SU-DHL-6 (cell line): ENCODE measurements at regions not wholly inside any gene's neighbourhood (a gene's known extent, or its start where the extent isn't known, plus 50 kb on each side); places are given as distances from the start of the nearest gene placed in this dataset.
"Not testable (repeated sequence)": the region's sequence is repeated elsewhere in the genome, so short reads cannot be mapped to it uniquely, and the experiment has no call there.

ENCODE experiments used
- H2AFZ ChIP-seq: fragments of 200-600 bp; sonication (generic); 2 replicates; pipeline ENCODE4 v1.6.1; 2014; ENCODE audit warnings: low read depth, mild to moderate bottlenecking, moderate library complexity, mixed read lengths, antibody characterized with exemption, low read length; ENCODE audit not compliant: severe bottlenecking
- H3F3A ChIP-seq: fragments of 200-600 bp; shearing (Covaris generic); 2 replicates; pipeline ENCODE4 v1.6.0; 2016; ENCODE audit warnings: antibody characterized with exemption, mild to moderate bottlenecking; ENCODE audit not compliant: insufficient read depth
- H3K27ac ChIP-seq: fragments of 200-600 bp; sonication (generic); 2 replicates; pipeline ENCODE4 v1.5.1; 2016; ENCODE audit warnings: low read depth, mild to moderate bottlenecking, low read length, moderate library complexity, mixed read lengths
- H3K27me3 ChIP-seq: fragments of 200-600 bp; sonication (generic), shearing (Covaris generic); 2 replicates; pipeline ENCODE4 v1.6.0; 2014; ENCODE audit warnings: mild to moderate bottlenecking, low read length
- H3K36me3 ChIP-seq: fragments of 200-600 bp; sonication (generic); 2 replicates; pipeline ENCODE4 v1.6.1; 2014; ENCODE audit warnings: mild to moderate bottlenecking, low read length, mixed read lengths
- H3K4me2 ChIP-seq: fragments of 300-600, 200-600 bp; shearing (Covaris generic), sonication (generic); 2 replicates; pipeline ENCODE4 v1.6.0; 2014; ENCODE audit warnings: low read length, low read depth, mild to moderate bottlenecking; ENCODE audit not compliant: poor library complexity, severe bottlenecking
- H3K4me3 ChIP-seq: fragments of 200-600 bp; sonication (generic); 2 replicates; pipeline ENCODE4 v1.5.1; 2014; ENCODE audit warnings: antibody characterized with exemption, low read length, mild to moderate bottlenecking, mixed read lengths; ENCODE audit not compliant: insufficient read depth, poor library complexity, severe bottlenecking
- H3K79me2 ChIP-seq: fragments of 200-600 bp; sonication (generic); 2 replicates; pipeline ENCODE4 v1.6.1; 2014; ENCODE audit warnings: mild to moderate bottlenecking, low read length, moderate library complexity; ENCODE audit not compliant: insufficient read depth
- H3K9ac ChIP-seq: fragments of 200-600 bp; sonication (generic); 2 replicates; pipeline ENCODE4 v1.7.0; 2014; ENCODE audit warnings: mild to moderate bottlenecking, low read length
- H3K9me2 ChIP-seq: fragments of 200-600 bp; sonication (generic); replicated peaks from 2 replicates; pipeline ENCODE4 v1.6.1; 2014; ENCODE audit warnings: low read length; ENCODE audit not compliant: insufficient read depth
- H3K9me3 ChIP-seq: fragments of 200-600 bp; sonication (generic); 2 replicates; pipeline ENCODE4 v1.6.1; 2014; ENCODE audit warnings: low read length, mixed read lengths; ENCODE audit not compliant: insufficient read depth
- H4K20me1 ChIP-seq: fragments of 200-600 bp; sonication (generic); 2 replicates; pipeline ENCODE4 v1.6.1; 2014; ENCODE audit warnings: low read depth, mild to moderate bottlenecking, antibody characterized with exemption, low read length, moderate library complexity, mixed read lengths
- EZH2phosphoT487 ChIP-seq: fragments of 200-600 bp; sonication (generic), shearing (Covaris generic); conservative IDR thresholded peaks from 2 replicates; pipeline ENCODE4 v1.6.1; 2018; ENCODE audit warnings: mild to moderate bottlenecking, antibody characterized with exemption, low read length, moderate library complexity, mixed read lengths
- TF ChIP-seq, protein P1 (sequence below): fragments of 200-600 bp; sonication (generic); IDR thresholded peaks from one replicate; pipeline ENCODE4 v1.5.1; 2017; ENCODE audit warnings: antibody characterized with exemption, mild to moderate bottlenecking, low read length, moderate library complexity; ENCODE audit not compliant: insufficient read depth, poor library complexity, severe bottlenecking

DNA sequence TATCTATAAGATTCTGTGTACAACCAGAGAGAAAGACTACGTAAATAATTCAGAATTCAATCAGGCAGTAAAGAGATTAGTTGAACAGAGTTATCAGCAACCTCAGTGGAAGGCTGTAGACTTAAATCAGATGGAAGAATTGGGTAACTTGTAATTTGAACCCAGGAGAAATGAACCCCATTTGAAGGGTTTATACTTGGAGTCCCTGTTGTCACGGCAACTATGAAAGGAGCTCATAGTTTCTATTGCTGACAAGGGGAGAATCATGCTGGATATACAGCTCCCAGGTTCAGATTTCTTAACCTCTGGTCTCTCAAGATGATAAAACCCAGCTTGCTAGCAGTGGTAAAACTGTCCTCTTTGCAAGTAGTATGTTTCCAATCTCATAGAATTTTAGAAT, 54.4 kb upstream of the BMP4 start:
- Histone ChIP-seq H3K4me2 (no peak overlapping the region), H3K9me2 (no peaks in the 10 kb centered on the region), H4K20me1 (no peaks in the 10 kb centered on the region), H3F3A (no peaks in the 10 kb centered on the region), H3K27me3 (no peaks in the 10 kb centered on the region), H3K9ac (no peak overlapping the region), H3K4me3 (no peak overlapping the region), H3K27ac (no peak overlapping the region), H3K9me3 (no peaks in the 10 kb centered on the region), H3K79me2 (no peaks in the 10 kb centered on the region), H2AFZ (no peak overlapping the region), H3K36me3 (no peaks in the 10 kb centered on the region)
- TF ChIP-seq EZH2phosphoT487, result no peak
- TF ChIP-seq, protein P1, sequence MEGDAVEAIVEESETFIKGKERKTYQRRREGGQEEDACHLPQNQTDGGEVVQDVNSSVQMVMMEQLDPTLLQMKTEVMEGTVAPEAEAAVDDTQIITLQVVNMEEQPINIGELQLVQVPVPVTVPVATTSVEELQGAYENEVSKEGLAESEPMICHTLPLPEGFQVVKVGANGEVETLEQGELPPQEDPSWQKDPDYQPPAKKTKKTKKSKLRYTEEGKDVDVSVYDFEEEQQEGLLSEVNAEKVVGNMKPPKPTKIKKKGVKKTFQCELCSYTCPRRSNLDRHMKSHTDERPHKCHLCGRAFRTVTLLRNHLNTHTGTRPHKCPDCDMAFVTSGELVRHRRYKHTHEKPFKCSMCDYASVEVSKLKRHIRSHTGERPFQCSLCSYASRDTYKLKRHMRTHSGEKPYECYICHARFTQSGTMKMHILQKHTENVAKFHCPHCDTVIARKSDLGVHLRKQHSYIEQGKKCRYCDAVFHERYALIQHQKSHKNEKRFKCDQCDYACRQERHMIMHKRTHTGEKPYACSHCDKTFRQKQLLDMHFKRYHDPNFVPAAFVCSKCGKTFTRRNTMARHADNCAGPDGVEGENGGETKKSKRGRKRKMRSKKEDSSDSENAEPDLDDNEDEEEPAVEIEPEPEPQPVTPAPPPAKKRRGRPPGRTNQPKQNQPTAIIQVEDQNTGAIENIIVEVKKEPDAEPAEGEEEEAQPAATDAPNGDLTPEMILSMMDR, result no peak

GRCh38 chr14:54023027-54023426, 66.4 kb upstream of the BMP4 start:
- Histone ChIP-seq H2AFZ (no peak overlapping the region), H3K27ac (no peak overlapping the region)
- no peak for TF ChIP-seq EZH2phosphoT487
- TF ChIP-seq, protein P1, result no peak

GRCh38 chr14:54025661-54026060, 69.0 kb upstream of the BMP4 start:
- Histone ChIP-seq H3K27me3 (no peaks in the 10 kb centered on the region), H3K27ac (no peak overlapping the region), H3K9me2 (no peaks in the 10 kb centered on the region), H3K36me3 (no peaks in the 10 kb centered on the region), H3F3A (no peaks in the 10 kb centered on the region), H4K20me1 (no peaks in the 10 kb centered on the region), H2AFZ (no peak overlapping the region), H3K9me3 (no peaks in the 10 kb centered on the region), H3K9ac (no peak overlapping the region), H3K4me3 (no peak overlapping the region), H3K4me2 (no peak overlapping the region), H3K79me2 (no peaks in the 10 kb centered on the region)
- TF ChIP-seq EZH2phosphoT487, result no peak
- TF ChIP-seq, protein P1, result peak; percentile 22

More at GRCh38 chr14:54023027-54023426, 66.4 kb upstream of the BMP4 start:
- Histone ChIP-seq H3F3A (no peaks in the 10 kb centered on the region), H3K27me3 (no peaks in the 10 kb centered on the region), H3K9me2 (no peaks in the 10 kb centered on the region), H3K9ac (no peak overlapping the region), H3K4me3 (no peak overlapping the region), H3K36me3 (no peaks in the 10 kb centered on the region), H4K20me1 (no peaks in the 10 kb centered on the region), H3K79me2 (no peaks in the 10 kb centered on the region), H3K4me2 (no peak overlapping the region), H3K9me3 (no peaks in the 10 kb centered on the region)

GRCh38 chr14:54026671-54027070, 70.0 kb upstream of the BMP4 start:
- no peak overlapping the region for H3K27ac ChIP-seq
- H3F3A ChIP-seq, result no peaks in the 10 kb centered on the region
- no peak overlapping the region for H2AFZ ChIP-seq
- no peak overlapping the region for H3K9ac ChIP-seq
- no peaks in the 10 kb centered on the region for H4K20me1 ChIP-seq
- H3K79me2 ChIP-seq, result no peaks in the 10 kb centered on the region
- no peaks in the 10 kb centered on the region for H3K27me3 ChIP-seq
- no peaks in the 10 kb centered on the region for H3K9me2 ChIP-seq
- TF ChIP-seq, protein P1, result no peak
- TF ChIP-seq EZH2phosphoT487, result no peak
- no peaks in the 10 kb centered on the region for H3K36me3 ChIP-seq
- H3K9me3 ChIP-seq, result no peaks in the 10 kb centered on the region
- no peak overlapping the region for H3K4me2 ChIP-seq
- H3K4me3 ChIP-seq, result no peak overlapping the region

GRCh38 chr14:54030996-54031395, 74.4 kb upstream of the BMP4 start:
- H3F3A ChIP-seq, H3K27me3 ChIP-seq, H3K9ac ChIP-seq, H3K27ac ChIP-seq, H3K4me3 ChIP-seq, H3K9me3 ChIP-seq, H3K4me2 ChIP-seq, H4K20me1 ChIP-seq, H3K9me2 ChIP-seq, H3K36me3 ChIP-seq, H2AFZ ChIP-seq, H3K79me2 ChIP-seq: not testable (repeated sequence)
